ENCODE measurements at regions not wholly inside any gene's neighbourhood (a gene's known extent, or its start where the extent isn't known, plus 50 kb on each side); places are given as distances from the start of the nearest gene placed in this dataset.

- TF ChIP-seq CTCF (IDR thresholded peaks at IDR 0.05; ENCODE audit: insufficient read depth, low read length, poor library complexity, severe bottlenecking) = no peak
- no peaks in the 10 kb centered on the region for H3K27me3 ChIP-seq (replicated peaks; ENCODE audit: control insufficient read depth, insufficient read depth, low read length)
- H3K36me3 ChIP-seq (ENCODE audit: control insufficient read depth, insufficient read depth, low read length) = no peaks in the 10 kb centered on the region
- H3K4me3 ChIP-seq (replicated peaks; ENCODE audit: low read depth, low read length) = no peak overlapping the region
- no peak for DNase-seq (ENCODE audit: extremely low read depth, insufficient read length)
Observed at GRCh38 chr15:25236861-25237155, 202.0 kb downstream of the UBE3A start.

GRCh38 chr15:25237291-25237978 is 201.4 kb downstream of the UBE3A start:
- TF ChIP-seq CTCF (IDR thresholded peaks at IDR 0.05; ENCODE audit: insufficient read depth, low read length, poor library complexity, severe bottlenecking) = no peak
- DNase-seq (ENCODE audit: extremely low read depth, insufficient read length) = no peak
- H3K27me3 ChIP-seq (replicated peaks; ENCODE audit: control insufficient read depth, insufficient read depth, low read length) = no peaks in the 10 kb centered on the region
- H3K4me3 ChIP-seq (replicated peaks; ENCODE audit: low read depth, low read length) = no peak overlapping the region
- no peaks in the 10 kb centered on the region for H3K36me3 ChIP-seq (ENCODE audit: control insufficient read depth, insufficient read depth, low read length)

- no peak for DNase-seq (ENCODE audit: extremely low read depth, insufficient read length)
- no peaks in the 10 kb centered on the region for H3K27me3 ChIP-seq (replicated peaks; ENCODE audit: control insufficient read depth, insufficient read depth, low read length)
Observed at GRCh38 chr15:25238126-25238525, 200.7 kb downstream of the UBE3A start.

GRCh38 chr15:25238716-25239470 is 199.9 kb downstream of the UBE3A start:
- no peak for DNase-seq (ENCODE audit: extremely low read depth, insufficient read length)
- no peaks in the 10 kb centered on the region for H3K27me3 ChIP-seq (replicated peaks; ENCODE audit: control insufficient read depth, insufficient read depth, low read length)
- H3K4me3 ChIP-seq (replicated peaks; ENCODE audit: low read depth, low read length) = no peak overlapping the region
- no peaks in the 10 kb centered on the region for H3K36me3 ChIP-seq (ENCODE audit: control insufficient read depth, insufficient read depth, low read length)
- TF ChIP-seq CTCF (IDR thresholded peaks at IDR 0.05; ENCODE audit: insufficient read depth, low read length, poor library complexity, severe bottlenecking) = no peak

More at GRCh38 chr15:25238126-25238525, 200.7 kb downstream of the UBE3A start:
- no peak overlapping the region for H3K4me3 ChIP-seq (replicated peaks; ENCODE audit: low read depth, low read length)
- H3K36me3 ChIP-seq (ENCODE audit: control insufficient read depth, insufficient read depth, low read length) = no peaks in the 10 kb centered on the region
- no peak for TF ChIP-seq CTCF (IDR thresholded peaks at IDR 0.05; ENCODE audit: insufficient read depth, low read length, poor library complexity, severe bottlenecking)

- H3K27me3 ChIP-seq (replicated peaks; ENCODE audit: control insufficient read depth, insufficient read depth, low read length) = no peaks in the 10 kb centered on the region
- TF ChIP-seq CTCF (IDR thresholded peaks at IDR 0.05; ENCODE audit: insufficient read depth, low read length, poor library complexity, severe bottlenecking) = no peak
- no peak for DNase-seq (ENCODE audit: extremely low read depth, insufficient read length)
- no peak overlapping the region for H3K4me3 ChIP-seq (replicated peaks; ENCODE audit: low read depth, low read length)
- H3K36me3 ChIP-seq (ENCODE audit: control insufficient read depth, insufficient read depth, low read length) = no peaks in the 10 kb centered on the region
Observed at GRCh38 chr15:25239471-25240345, 199.1 kb downstream of the UBE3A start.

Data from GM06990 (cell line).